DND-41 (cell line): ENCODE measurements at regions not wholly inside any gene's neighbourhood (a gene's known extent, or its start where the extent isn't known, plus 50 kb on each side); places are given as distances from the start of the nearest gene placed in this dataset.

ENCODE experiments used
- ATAC-seq: fragments of 200-7000 bp; cut with Tn5 transposase; 3 replicates; pipeline ENCODE4 v1.9.1; 2021; ENCODE audit warnings: low read depth; ENCODE audit not compliant: insufficient read depth
- DNase-seq: peaks from one replicate; pipeline ENCODE4 v3.0.0-alpha.2; 2020
- H2AFZ ChIP-seq: 2 replicates; pipeline ENCODE4 v1.6.0; 2012; ENCODE audit warnings: low read depth, low read length
- H3K27ac ChIP-seq: 2 replicates; pipeline ENCODE4 v1.5.1; 2012; ENCODE audit warnings: low read length, inconsistent platforms
- H3K27me3 ChIP-seq: fragments of 200-600 bp; sonication (generic); 2 replicates; pipeline ENCODE4 v1.6.0; 2012; ENCODE audit warnings: low read length, mild to moderate bottlenecking, inconsistent platforms; ENCODE audit not compliant: insufficient read depth, poor library complexity
- H3K36me3 ChIP-seq: 2 replicates; pipeline ENCODE4 v1.5.1; 2012; ENCODE audit warnings: low read length, inconsistent platforms; ENCODE audit not compliant: insufficient read depth
- H3K4me1 ChIP-seq: 2 replicates; pipeline ENCODE4 v1.5.1; 2012; ENCODE audit warnings: mild to moderate bottlenecking, low read length; ENCODE audit not compliant: insufficient read depth
- H3K4me2 ChIP-seq: 2 replicates; pipeline ENCODE4 v1.6.0; 2012; ENCODE audit warnings: mild to moderate bottlenecking, moderate library complexity, low read length, inconsistent platforms; ENCODE audit not compliant: insufficient read depth
- H3K4me3 ChIP-seq, 2 experiments: fragments of 200-600 bp in 1 of 2; shearing (Covaris generic) in 1 of 2; 2 replicates each; pipeline ENCODE4 v1.5.1; 2012 to 2016; ENCODE audit warnings: inconsistent platforms in 2 of 2, low read length in 2 of 2, mild to moderate bottlenecking in 2 of 2, low read depth in 1 of 2, moderate library complexity in 1 of 2
- H3K79me2 ChIP-seq: 2 replicates; pipeline ENCODE4 v1.6.0; 2012; ENCODE audit warnings: low read length, inconsistent platforms; ENCODE audit not compliant: insufficient read depth
- H3K9ac ChIP-seq: 2 replicates; pipeline ENCODE4 v1.6.0; 2012; ENCODE audit warnings: low read depth, mild to moderate bottlenecking, inconsistent platforms, low read length, moderate library complexity
- H3K9me3 ChIP-seq: 2 replicates; pipeline ENCODE4 v1.5.1; 2012; ENCODE audit warnings: low read length, moderate library complexity, mild to moderate bottlenecking, inconsistent platforms; ENCODE audit not compliant: insufficient read depth, severe bottlenecking
- H4K20me1 ChIP-seq: 2 replicates; pipeline ENCODE4 v1.6.0; 2012; ENCODE audit warnings: low read length; ENCODE audit not compliant: insufficient read depth
- CTCF ChIP-seq: IDR thresholded peaks from 2 replicates; pipeline ENCODE4 v1.5.1; 2012; ENCODE audit warnings: borderline replicate concordance, low read length, moderate library complexity, mild to moderate bottlenecking; ENCODE audit not compliant: poor library complexity, severe bottlenecking; ENCODE audit errors: extremely low read depth
- EZH2 ChIP-seq: IDR thresholded peaks from 3 replicates; pipeline ENCODE4 v1.6.1; 2012; ENCODE audit warnings: borderline replicate concordance, low read depth, mild to moderate bottlenecking, moderate library complexity, low read length, inconsistent platforms; ENCODE audit not compliant: severe bottlenecking

GRCh38 chr3:26799679-26800317 is 177.2 kb downstream of the LRRC3B start:
- no peak overlapping the region for H3K27ac ChIP-seq
- no peak overlapping the region for H3K4me3 ChIP-seq
- no peaks in the 10 kb centered on the region for H3K79me2 ChIP-seq
- no peaks in the 10 kb centered on the region for H3K4me1 ChIP-seq
- no peak overlapping the region for H3K9ac ChIP-seq
- no peaks in the 10 kb centered on the region for H3K9me3 ChIP-seq
- no peak overlapping the region for H3K4me2 ChIP-seq
- no peak overlapping the region for H2AFZ ChIP-seq
- H3K36me3 ChIP-seq: no peaks in the 10 kb centered on the region
- no peak for ATAC-seq
- no peaks in the 10 kb centered on the region for H3K27me3 ChIP-seq
- TF ChIP-seq CTCF: no peak
- TF ChIP-seq EZH2: no peak
- no peaks in the 10 kb centered on the region for H4K20me1 ChIP-seq
- no peak for DNase-seq

- no peaks in the 10 kb centered on the region for H4K20me1 ChIP-seq
- no peaks in the 10 kb centered on the region for H3K9me3 ChIP-seq
- TF ChIP-seq CTCF (no peak), EZH2 (no peak)
- no peaks in the 10 kb centered on the region for H3K79me2 ChIP-seq
- no peak overlapping the region for H3K27ac ChIP-seq
- no peaks in the 10 kb centered on the region for H3K27me3 ChIP-seq
- DNase-seq (no peak), ATAC-seq (no peak)
- H3K4me3 ChIP-seq: no peak overlapping the region
- no peak overlapping the region for H3K4me2 ChIP-seq
- H3K4me1 ChIP-seq: no peaks in the 10 kb centered on the region
- H3K9ac ChIP-seq: no peak overlapping the region
- no peak overlapping the region for H2AFZ ChIP-seq
- H3K36me3 ChIP-seq: no peaks in the 10 kb centered on the region
Measured at GRCh38 chr3:26807272-26807671, 184.7 kb downstream of the LRRC3B start.

GRCh38 chr3:26825454-26825853 is 202.9 kb downstream of the LRRC3B start:
- H3K27ac ChIP-seq: no peak overlapping the region
- H3K4me1 ChIP-seq: no peaks in the 10 kb centered on the region
- H3K27me3 ChIP-seq: no peaks in the 10 kb centered on the region
- ATAC-seq: no peak
- no peaks in the 10 kb centered on the region for H3K79me2 ChIP-seq
- H2AFZ ChIP-seq: no peak overlapping the region
- H3K9ac ChIP-seq: no peak overlapping the region
- no peak for DNase-seq
- no peaks in the 10 kb centered on the region for H4K20me1 ChIP-seq
- H3K9me3 ChIP-seq: no peaks in the 10 kb centered on the region
- H3K4me3 ChIP-seq: no peak overlapping the region
- H3K4me2 ChIP-seq: no peak overlapping the region
- H3K36me3 ChIP-seq: no peaks in the 10 kb centered on the region
- TF ChIP-seq EZH2 (no peak), CTCF (no peak)
